HEK293 (cell line): ENCODE measurements at regions not wholly inside any gene's neighbourhood (a gene's known extent, or its start where the extent isn't known, plus 50 kb on each side); places are given as distances from the start of the nearest gene placed in this dataset.

Source experiments
- CTCF ChIA-PET: fragments of 350-600 bp; formaldehyde crosslinking; extraction: SDS; loops from one replicate; lab custom pipeline; 2021; ENCODE audit warnings: antibody characterized with exemption; lab: Yijun Ruan, JAX
- POLR2A ChIA-PET: fragments of 300-600 bp; formaldehyde crosslinking; extraction: SDS; loops from one replicate; lab custom pipeline; 2020; ENCODE audit warnings: antibody characterized with exemption, inconsistent platforms; lab: Yijun Ruan, JAX
- H3K27ac ChIP-seq: fragments of 200-500 bp; sonication (Bioruptor generic); 2 replicates; pipeline ENCODE4 v1.5.1; 2014; ENCODE audit warnings: low read depth, low read length, control low read depth, inconsistent platforms; ENCODE audit errors: extremely low read depth
- H3K36me3 ChIP-seq, 2 experiments: fragments of 200-500 bp in 1 of 2; sonication (Bioruptor generic) in 1 of 2; 1 replicate in 1 of 2; 2 replicates in 1 of 2; pipeline ENCODE4 v1.5.1; 2014 to 2017; ENCODE audit warnings: inconsistent platforms in 2 of 2, low read length in 2 of 2; ENCODE audit not compliant: control insufficient read depth in 2 of 2, insufficient read depth in 1 of 2
- H3K4me1 ChIP-seq: fragments of 200-500 bp; sonication (Bioruptor generic); 2 replicates; pipeline ENCODE4 v1.5.1; 2014; ENCODE audit warnings: mild to moderate bottlenecking, low read length, inconsistent platforms; ENCODE audit not compliant: control insufficient read depth, insufficient read depth
- H3K4me3 ChIP-seq: 2 replicates; pipeline ENCODE4 v1.5.1; 2011; ENCODE audit warnings: low read depth, mild to moderate bottlenecking, control low read depth, low read length, moderate library complexity
- H3K9me3 ChIP-seq: fragments of 200-500 bp; sonication (Bioruptor generic); 2 replicates; pipeline ENCODE4 v1.5.1; 2014; ENCODE audit warnings: low read depth, low read length, inconsistent platforms; ENCODE audit not compliant: control insufficient read depth, insufficient read depth
- BCL11B ChIP-seq: fragments of 450-650 bp; formaldehyde crosslinking; IDR thresholded peaks from 2 replicates; pipeline ENCODE4 v1.5.1; 2016; ENCODE audit warnings: low read depth, missing biosample characterization, missing genetic modification characterization
- GLIS1 ChIP-seq: fragments of 450-650 bp; formaldehyde crosslinking; IDR thresholded peaks from 2 replicates; pipeline ENCODE4 v1.5.1; 2016; ENCODE audit warnings: missing biosample characterization, missing genetic modification characterization
- OSR2 ChIP-seq: fragments of 450-650 bp; formaldehyde crosslinking; IDR thresholded peaks from 2 replicates; pipeline ENCODE4 v1.5.1; 2016; ENCODE audit warnings: missing biosample characterization, missing genetic modification characterization
- PRDM6 ChIP-seq: fragments of 450-650 bp; formaldehyde crosslinking; IDR thresholded peaks from 2 replicates; pipeline ENCODE4 v1.5.1; 2017; ENCODE audit warnings: missing biosample characterization, missing genetic modification characterization
- TCF7L2 ChIP-seq: IDR thresholded peaks from 2 replicates; pipeline ENCODE4 v1.6.1; 2011; ENCODE audit warnings: low read depth, mild to moderate bottlenecking, inconsistent platforms, low read length, moderate library complexity, borderline replicate concordance
- TSHZ1 ChIP-seq: fragments of 450-650 bp; formaldehyde crosslinking; IDR thresholded peaks from 2 replicates; pipeline ENCODE4 v1.5.1; 2016; ENCODE audit warnings: missing biosample characterization, missing genetic modification characterization, borderline replicate concordance
- WT1 ChIP-seq: fragments of 450-650 bp; formaldehyde crosslinking; IDR thresholded peaks from 2 replicates; pipeline ENCODE4 v1.5.1; 2016; ENCODE audit warnings: missing biosample characterization, missing genetic modification characterization
- ZBTB6 ChIP-seq: fragments of 450-650 bp; formaldehyde crosslinking; IDR thresholded peaks from 2 replicates; pipeline ENCODE4 v1.5.1; 2017; ENCODE audit warnings: missing biosample characterization, missing genetic modification characterization
- ZFP37 ChIP-seq: fragments of 450-650 bp; formaldehyde crosslinking; IDR thresholded peaks from 2 replicates; pipeline ENCODE4 v1.5.1; 2016; ENCODE audit warnings: missing biosample characterization, missing genetic modification characterization
- ZFP69B ChIP-seq: fragments of 450-650 bp; formaldehyde crosslinking; IDR thresholded peaks from 2 replicates; pipeline ENCODE4 v1.5.1; 2016; ENCODE audit warnings: missing biosample characterization, missing genetic modification characterization
- ZNF155 ChIP-seq: fragments of 450-650 bp; formaldehyde crosslinking; IDR thresholded peaks from 2 replicates; pipeline ENCODE4 v1.5.1; 2016; ENCODE audit warnings: missing biosample characterization, missing genetic modification characterization
- ZNF248 ChIP-seq: fragments of 450-650 bp; formaldehyde crosslinking; IDR thresholded peaks from 2 replicates; pipeline ENCODE4 v1.5.1; 2017; ENCODE audit warnings: missing biosample characterization, missing genetic modification characterization
- ZNF302 ChIP-seq: fragments of 450-650 bp; formaldehyde crosslinking; IDR thresholded peaks from 2 replicates; pipeline ENCODE4 v1.5.1; 2016; ENCODE audit warnings: missing biosample characterization, missing genetic modification characterization, low read depth
- ZNF324 ChIP-seq: fragments of 450-650 bp; formaldehyde crosslinking; IDR thresholded peaks from 2 replicates; pipeline ENCODE4 v1.5.1; 2016; ENCODE audit warnings: missing biosample characterization, missing genetic modification characterization
- ZNF335 ChIP-seq: fragments of 450-650 bp; formaldehyde crosslinking; conservative IDR thresholded peaks from 2 replicates; pipeline ENCODE4 v1.5.1; 2016; ENCODE audit warnings: missing biosample characterization, missing genetic modification characterization
- ZNF362 ChIP-seq: fragments of 450-650 bp; formaldehyde crosslinking; IDR thresholded peaks from 2 replicates; pipeline ENCODE4 v1.5.1; 2016; ENCODE audit warnings: missing biosample characterization, missing genetic modification characterization
- ZNF366 ChIP-seq: fragments of 450-650 bp; formaldehyde crosslinking; conservative IDR thresholded peaks from 2 replicates; pipeline ENCODE4 v1.5.1; 2016; ENCODE audit warnings: missing biosample characterization, missing genetic modification characterization
- ZNF433 ChIP-seq: fragments of 450-650 bp; formaldehyde crosslinking; IDR thresholded peaks from 2 replicates; pipeline ENCODE4 v1.5.1; 2016; ENCODE audit warnings: missing biosample characterization, missing genetic modification characterization, low read depth
- ZNF529 ChIP-seq: fragments of 450-650 bp; formaldehyde crosslinking; IDR thresholded peaks from 2 replicates; pipeline ENCODE4 v1.5.1; 2017; ENCODE audit warnings: missing genetic modification characterization, missing biosample characterization; ENCODE audit not compliant: insufficient replicate concordance
- ZNF544 ChIP-seq: fragments of 450-650 bp; formaldehyde crosslinking; IDR thresholded peaks from 2 replicates; pipeline ENCODE4 v1.5.0; 2017; ENCODE audit warnings: missing biosample characterization, missing genetic modification characterization
- ZNF549 ChIP-seq: fragments of 450-650 bp; IDR thresholded peaks from 2 replicates; pipeline ENCODE4 v1.5.1; 2018; ENCODE audit warnings: missing biosample characterization, missing genetic modification characterization, mild to moderate bottlenecking, inconsistent platforms, moderate library complexity
- ZNF560 ChIP-seq: fragments of 450-650 bp; formaldehyde crosslinking; IDR thresholded peaks from 2 replicates; pipeline ENCODE4 v1.5.1; 2017; ENCODE audit warnings: missing biosample characterization, missing genetic modification characterization, borderline replicate concordance
- ZNF791 ChIP-seq: fragments of 450-650 bp; formaldehyde crosslinking; IDR thresholded peaks from 2 replicates; pipeline ENCODE4 v1.5.1; 2016; ENCODE audit warnings: missing biosample characterization, missing genetic modification characterization
- ZNF830 ChIP-seq: fragments of 450-650 bp; IDR thresholded peaks from 2 replicates; pipeline ENCODE4 v1.5.0; 2018; ENCODE audit warnings: missing biosample characterization, missing genetic modification characterization, low read depth, mild to moderate bottlenecking, moderate library complexity
- ZNF843 ChIP-seq: fragments of 450-650 bp; formaldehyde crosslinking; IDR thresholded peaks from 2 replicates; pipeline ENCODE4 v1.5.1; 2016; ENCODE audit warnings: missing biosample characterization, missing genetic modification characterization
- ZSCAN18 ChIP-seq: fragments of 450-650 bp; formaldehyde crosslinking; IDR thresholded peaks from 2 replicates; pipeline ENCODE4 v1.5.1; 2016; ENCODE audit warnings: missing biosample characterization, missing genetic modification characterization
- ZXDB ChIP-seq: fragments of 450-650 bp; formaldehyde crosslinking; IDR thresholded peaks from 2 replicates; pipeline ENCODE4 v1.5.1; 2016; ENCODE audit warnings: missing biosample characterization, missing genetic modification characterization

- H3K9me3 ChIP-seq: no peaks in the 10 kb centered on the region
- ChIA-PET POLR2A (no interaction called here), CTCF (no interaction called here)
- H3K27ac ChIP-seq: no peak overlapping the region
- TF ChIP-seq ZNF433 (tag by site-specific recombination) (no peak), ZNF529 (no peak), ZNF324 (tag by site-specific recombination) (no peak), ZFP37 (tag by site-specific recombination) (no peak), ZNF335 (tag by site-specific recombination) (no peak), ZNF791 (tag by site-specific recombination) (no peak), ZNF362 (tag by site-specific recombination) (no peak), ZNF560 (tag by site-specific recombination) (no peak), ZNF248 (no peak)
- no peaks in the 10 kb centered on the region for H3K36me3 ChIP-seq
- H3K4me3 ChIP-seq: no peak overlapping the region
- peaks cover 22% of the 10 kb centered on the region for H3K4me1 ChIP-seq
Measured at GRCh38 chr21:16974060-16974459, 538.8 kb upstream of the CXADR start.

- Histone ChIP-seq H3K4me3 (no peak overlapping the region), H3K9me3 (no peaks in the 10 kb centered on the region), H3K27ac (no peak overlapping the region), H3K36me3 (no peaks in the 10 kb centered on the region), H3K4me1 (peaks cover 17% of the 10 kb centered on the region)
- POLR2A ChIA-PET: no interaction called here
- CTCF ChIA-PET: interaction anchor here (0.6 to 0.7 kb wide), 3 partner anchors 67 to 343 kb away, joined by 3 to 5 read pairs (median 3); no protein-coding TSS in a partner anchor
- TF ChIP-seq ZNF302 (tag by site-specific recombination): no peak
- no peak for TF ChIP-seq ZNF830 (tag by site-specific recombination)
- no peak for TF ChIP-seq ZNF549 (tag by site-specific recombination)
- TF ChIP-seq ZSCAN18: no peak
- TF ChIP-seq ZFP69B (tag by site-specific recombination): no peak
- no peak for TF ChIP-seq BCL11B (tag by site-specific recombination)
- 0 out of 2 replicates have a peak, but pooled peaks have one; percentile 21 for TF ChIP-seq ZNF366 (tag by site-specific recombination)
- no peak for TF ChIP-seq ZNF544
- no peak for TF ChIP-seq ZNF155 (tag by site-specific recombination)
- TF ChIP-seq OSR2 (tag by site-specific recombination): peak; percentile 95
- peak; percentile 36 for TF ChIP-seq GLIS1 (tag by site-specific recombination)
- TF ChIP-seq ZBTB6 (tag by site-specific recombination): no peak
- no peak for TF ChIP-seq ZFP37 (tag by site-specific recombination)
- TF ChIP-seq TCF7L2: peak; percentile 88
- TF ChIP-seq ZNF843 (tag by site-specific recombination): peak; percentile 43; the same call in 1 of the 2 replicates
- TF ChIP-seq TSHZ1 (tag by site-specific recombination): no peak
- peak; percentile 45 for TF ChIP-seq PRDM6 (tag by site-specific recombination)
- TF ChIP-seq WT1 (tag by site-specific recombination): peak; percentile 40; the same call in 1 of the 2 replicates
- no peak for TF ChIP-seq ZXDB (tag by site-specific recombination)
Measured at GRCh38 chr21:16976193-16976592, 536.6 kb upstream of the CXADR start.
